ENCODE measurements at regions not wholly inside any gene's neighbourhood (a gene's known extent, or its start where the extent isn't known, plus 50 kb on each side); places are given as distances from the start of the nearest gene placed in this dataset.

- Histone ChIP-seq H3K9me3 (no peaks in the 10 kb centered on the region), H3K4me3 (no peak overlapping the region), H3K27ac (no peak overlapping the region), H3K4me1 (no peaks in the 10 kb centered on the region), H3K9ac (ENCODE audit: low read depth in 2 of 2, low read length in 2 of 2) (no peak overlapping the region), H3K36me3 (no peaks in the 10 kb centered on the region), H3K27me3 (no peaks in the 10 kb centered on the region)
- DNase-seq, result no peak
- intact Hi-C loops (cut with DNase I), result loop anchor here (10.0 kb wide), 1 partner anchor 653 kb away; the partner anchor contains the start of gene SRSF8
- no peak for TF ChIP-seq CTCF (IDR thresholded peaks at IDR 0.05)
Measured at GRCh38 chr11:95717314-95717713, 72.3 kb downstream of the FAM76B start.

- no peak for DNase-seq
- no peaks in the 10 kb centered on the region for H3K4me1 ChIP-seq
- H3K9ac ChIP-seq (ENCODE audit: low read depth in 2 of 2, low read length in 2 of 2), result no peak overlapping the region
- no peaks in the 10 kb centered on the region for H3K27me3 ChIP-seq
- no peaks in the 10 kb centered on the region for H3K9me3 ChIP-seq
- no peaks in the 10 kb centered on the region for H3K36me3 ChIP-seq
- H3K27ac ChIP-seq, result no peak overlapping the region
- intact Hi-C loops (cut with DNase I), result loop anchor here (10.0 kb wide), 1 partner anchor 651 kb away; the partner anchor contains the start of gene SRSF8
- no peak overlapping the region for H3K4me3 ChIP-seq
- no peak for TF ChIP-seq CTCF (IDR thresholded peaks at IDR 0.05)
Measured at GRCh38 chr11:95716266-95716665, 73.3 kb downstream of the FAM76B start.

GRCh38 chr11:95715777-95716241, 73.8 kb downstream of the FAM76B start:
- intact Hi-C loops (cut with DNase I), result loop anchor here (10.0 kb wide), 1 partner anchor 651 kb away; the partner anchor contains the start of gene SRSF8
- Histone ChIP-seq H3K27me3 (no peaks in the 10 kb centered on the region), H3K4me1 (no peaks in the 10 kb centered on the region), H3K27ac (no peak overlapping the region), H3K9me3 (no peaks in the 10 kb centered on the region), H3K4me3 (no peak overlapping the region), H3K36me3 (no peaks in the 10 kb centered on the region), H3K9ac (ENCODE audit: low read depth in 2 of 2, low read length in 2 of 2) (no peak overlapping the region)
- no peak for TF ChIP-seq CTCF (IDR thresholded peaks at IDR 0.05)
- no peak for DNase-seq

DNA sequence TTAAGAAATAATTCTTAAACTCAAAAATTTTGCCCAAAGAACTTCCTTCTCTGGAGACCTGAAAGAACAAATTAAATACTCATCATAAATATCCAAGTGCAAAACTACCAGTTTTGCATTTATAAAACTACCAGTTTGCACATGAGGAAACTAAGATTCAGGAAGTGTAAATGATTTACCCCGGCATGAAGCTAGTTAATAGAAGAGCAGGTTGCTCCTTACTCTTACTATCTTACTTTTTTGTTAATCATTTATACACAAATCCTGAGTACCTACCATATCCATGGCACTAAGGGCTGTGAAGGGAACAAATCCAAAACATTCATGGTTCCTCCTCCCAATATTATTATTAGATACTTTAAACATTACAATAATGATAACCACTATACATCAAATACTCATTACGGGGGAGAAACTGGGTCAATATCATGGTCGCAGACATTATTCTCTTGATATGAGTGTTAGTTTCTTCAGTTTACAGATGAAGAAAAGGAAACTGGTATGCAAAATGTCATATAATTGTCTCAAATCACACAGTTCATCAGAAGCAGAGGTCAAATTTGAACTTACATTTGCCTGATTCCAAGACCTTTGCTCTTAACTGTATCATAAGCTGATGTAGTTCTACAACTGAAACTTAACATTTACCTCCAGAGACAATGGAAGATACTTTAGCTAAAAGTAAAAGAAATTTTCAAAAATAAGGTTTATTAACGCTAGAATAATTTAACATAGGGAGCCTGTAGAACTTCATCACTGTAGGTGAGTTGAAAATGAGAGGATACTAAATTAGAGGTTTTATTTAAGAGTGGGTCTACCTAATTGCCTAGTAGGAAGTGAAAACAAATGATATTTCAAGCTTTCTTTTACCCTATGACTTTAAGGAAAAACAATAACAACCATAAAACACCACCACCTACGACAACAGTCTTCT, 74.5 kb downstream of the FAM76B start:
- no peak overlapping the region for H3K4me3 ChIP-seq
- no peaks in the 10 kb centered on the region for H3K27me3 ChIP-seq
- H3K36me3 ChIP-seq, result no peaks in the 10 kb centered on the region
- no peak for TF ChIP-seq CTCF (IDR thresholded peaks at IDR 0.05)
- intact Hi-C loops (cut with DNase I), result loop anchor here (10.0 kb wide), 1 partner anchor 650 kb away; the partner anchor contains the start of gene SRSF8
- no peaks in the 10 kb centered on the region for H3K4me1 ChIP-seq
- no peak overlapping the region for H3K9ac ChIP-seq (ENCODE audit: low read depth in 2 of 2, low read length in 2 of 2)
- no peak for DNase-seq
- H3K9me3 ChIP-seq, result no peaks in the 10 kb centered on the region
- no peak overlapping the region for H3K27ac ChIP-seq

- TF ChIP-seq CTCF (IDR thresholded peaks at IDR 0.05), result no peak
- no peak overlapping the region for H3K27ac ChIP-seq
Measured at GRCh38 chr11:95713428-95713827, 76.2 kb downstream of the FAM76B start.

More at GRCh38 chr11:95713428-95713827, 76.2 kb downstream of the FAM76B start:
- no peak overlapping the region for H3K4me3 ChIP-seq
- DNase-seq, result no peak
- no peaks in the 10 kb centered on the region for H3K9me3 ChIP-seq
- no peaks in the 10 kb centered on the region for H3K4me1 ChIP-seq
- no peaks in the 10 kb centered on the region for H3K27me3 ChIP-seq
- no peak overlapping the region for H3K9ac ChIP-seq (ENCODE audit: low read depth in 2 of 2, low read length in 2 of 2)
- intact Hi-C loops (cut with DNase I), result loop anchor here (10.0 kb wide), 1 partner anchor 649 kb away; the partner anchor contains the start of gene SRSF8
- H3K36me3 ChIP-seq, result no peaks in the 10 kb centered on the region

Measured in colonic mucosa (tissue), 4 donors.